Liver (tissue), 3 donors: ENCODE measurements at regions not wholly inside any gene's neighbourhood (a gene's known extent, or its start where the extent isn't known, plus 50 kb on each side); places are given as distances from the start of the nearest gene placed in this dataset.

Experiments
- ATF3 ChIP-seq: IDR thresholded peaks from 2 replicates; pipeline ENCODE4 v1.6.1; 2016; ENCODE audit warnings: antibody characterized with exemption
- GABPA ChIP-seq, 2 donors: IDR thresholded peaks in 1 of 2; conservative IDR thresholded peaks in 1 of 2; 2 replicates each; pipeline ENCODE4 v1.6.1; 2016; ENCODE audit warnings: antibody characterized with exemption in 2 of 2, mild to moderate bottlenecking in 1 of 2, moderate library complexity in 1 of 2
- HNF4A ChIP-seq, 2 donors: conservative IDR thresholded peaks; 2 replicates each; pipeline ENCODE4 v1.6.1; 2016; ENCODE audit warnings: antibody characterized with exemption in 2 of 2, mild to moderate bottlenecking in 2 of 2
- JUND ChIP-seq, 2 donors: IDR thresholded peaks; 2 replicates each; pipeline ENCODE4 v1.6.1; 2016; ENCODE audit warnings: antibody characterized with exemption in 2 of 2
- MAX ChIP-seq: IDR thresholded peaks from 2 replicates; pipeline ENCODE4 v1.6.1; 2016; ENCODE audit warnings: antibody characterized with exemption
- RAD21 ChIP-seq, 2 donors: IDR thresholded peaks; 2 replicates each; pipeline ENCODE4 v1.6.1; 2016; ENCODE audit warnings: antibody characterized with exemption in 2 of 2, mild to moderate bottlenecking in 2 of 2
- RXRA ChIP-seq, 2 donors: IDR thresholded peaks; 2 replicates each; pipeline ENCODE4 v1.6.1; 2017 to 2018; ENCODE audit warnings: antibody characterized with exemption in 2 of 2, mild to moderate bottlenecking in 1 of 2
- SP1 ChIP-seq: IDR thresholded peaks from 2 replicates; pipeline ENCODE4 v1.6.1; 2018; ENCODE audit warnings: antibody characterized with exemption, mild to moderate bottlenecking
- TAF1 ChIP-seq: conservative IDR thresholded peaks from 2 replicates; pipeline ENCODE4 v1.6.1; 2016; ENCODE audit warnings: antibody characterized with exemption, mild to moderate bottlenecking
- YY1 ChIP-seq: IDR thresholded peaks from 2 replicates; pipeline ENCODE4 v1.6.1; 2016; ENCODE audit warnings: antibody characterized with exemption, mild to moderate bottlenecking
- ZBTB33 ChIP-seq: IDR thresholded peaks from 2 replicates; pipeline ENCODE4 v1.6.1; 2016; ENCODE audit warnings: antibody characterized with exemption
- TF ChIP-seq, protein P1 (sequence below): fragments of 150-350 bp; IDR thresholded peaks from 2 replicates; pipeline ENCODE4 v1.5.1; 2017; ENCODE audit warnings: improper control_type of control experiment, low read depth, low read length; ENCODE audit not compliant: missing input control
- TF ChIP-seq, protein P2 (sequence below): IDR thresholded peaks from 2 replicates; pipeline ENCODE4 v1.6.1; 2016; ENCODE audit warnings: antibody characterized with exemption, mild to moderate bottlenecking
- donor health status: healthy.
- donor health status: healthy.

DNA sequence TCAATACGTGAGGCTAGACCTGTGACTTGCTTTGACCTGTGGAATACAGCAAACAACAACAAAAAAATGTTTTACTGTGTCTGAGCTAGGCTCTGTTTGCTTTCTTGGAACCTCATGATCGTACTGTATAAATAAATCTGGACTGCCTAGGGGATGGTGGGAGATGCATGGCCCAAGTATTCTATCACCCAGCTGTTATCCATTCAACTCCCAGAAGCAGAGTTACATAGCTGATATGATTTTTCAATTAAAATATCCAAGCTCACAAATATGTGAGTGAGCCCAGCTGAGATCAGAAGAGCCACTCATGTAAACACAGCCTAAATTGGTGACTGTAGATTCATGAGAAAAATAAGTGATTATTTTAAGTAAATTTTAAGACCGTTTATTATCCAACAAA, 154.1 kb upstream of the THUMPD2 start:
- TF ChIP-seq, protein P1, sequence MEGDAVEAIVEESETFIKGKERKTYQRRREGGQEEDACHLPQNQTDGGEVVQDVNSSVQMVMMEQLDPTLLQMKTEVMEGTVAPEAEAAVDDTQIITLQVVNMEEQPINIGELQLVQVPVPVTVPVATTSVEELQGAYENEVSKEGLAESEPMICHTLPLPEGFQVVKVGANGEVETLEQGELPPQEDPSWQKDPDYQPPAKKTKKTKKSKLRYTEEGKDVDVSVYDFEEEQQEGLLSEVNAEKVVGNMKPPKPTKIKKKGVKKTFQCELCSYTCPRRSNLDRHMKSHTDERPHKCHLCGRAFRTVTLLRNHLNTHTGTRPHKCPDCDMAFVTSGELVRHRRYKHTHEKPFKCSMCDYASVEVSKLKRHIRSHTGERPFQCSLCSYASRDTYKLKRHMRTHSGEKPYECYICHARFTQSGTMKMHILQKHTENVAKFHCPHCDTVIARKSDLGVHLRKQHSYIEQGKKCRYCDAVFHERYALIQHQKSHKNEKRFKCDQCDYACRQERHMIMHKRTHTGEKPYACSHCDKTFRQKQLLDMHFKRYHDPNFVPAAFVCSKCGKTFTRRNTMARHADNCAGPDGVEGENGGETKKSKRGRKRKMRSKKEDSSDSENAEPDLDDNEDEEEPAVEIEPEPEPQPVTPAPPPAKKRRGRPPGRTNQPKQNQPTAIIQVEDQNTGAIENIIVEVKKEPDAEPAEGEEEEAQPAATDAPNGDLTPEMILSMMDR, result no peak
- TF ChIP-seq MAX (no peak), TAF1 (no peak), RAD21 (IDR thresholded peaks at IDR 0.05) (no peak), JUND (IDR thresholded peaks at IDR 0.05) (no peak), GABPA (IDR thresholded peaks at IDR 0.05 in 1 of 2, conservative IDR thresholded peaks at IDR 0.05 in 1 of 2) (no peak), RXRA (IDR thresholded peaks at IDR 0.05) (no peak), ATF3 (no peak), YY1 (no peak), SP1 (no peak), ZBTB33 (no peak), HNF4A (conservative IDR thresholded peaks at IDR 0.05) (no peak)
- TF ChIP-seq, protein P2, sequence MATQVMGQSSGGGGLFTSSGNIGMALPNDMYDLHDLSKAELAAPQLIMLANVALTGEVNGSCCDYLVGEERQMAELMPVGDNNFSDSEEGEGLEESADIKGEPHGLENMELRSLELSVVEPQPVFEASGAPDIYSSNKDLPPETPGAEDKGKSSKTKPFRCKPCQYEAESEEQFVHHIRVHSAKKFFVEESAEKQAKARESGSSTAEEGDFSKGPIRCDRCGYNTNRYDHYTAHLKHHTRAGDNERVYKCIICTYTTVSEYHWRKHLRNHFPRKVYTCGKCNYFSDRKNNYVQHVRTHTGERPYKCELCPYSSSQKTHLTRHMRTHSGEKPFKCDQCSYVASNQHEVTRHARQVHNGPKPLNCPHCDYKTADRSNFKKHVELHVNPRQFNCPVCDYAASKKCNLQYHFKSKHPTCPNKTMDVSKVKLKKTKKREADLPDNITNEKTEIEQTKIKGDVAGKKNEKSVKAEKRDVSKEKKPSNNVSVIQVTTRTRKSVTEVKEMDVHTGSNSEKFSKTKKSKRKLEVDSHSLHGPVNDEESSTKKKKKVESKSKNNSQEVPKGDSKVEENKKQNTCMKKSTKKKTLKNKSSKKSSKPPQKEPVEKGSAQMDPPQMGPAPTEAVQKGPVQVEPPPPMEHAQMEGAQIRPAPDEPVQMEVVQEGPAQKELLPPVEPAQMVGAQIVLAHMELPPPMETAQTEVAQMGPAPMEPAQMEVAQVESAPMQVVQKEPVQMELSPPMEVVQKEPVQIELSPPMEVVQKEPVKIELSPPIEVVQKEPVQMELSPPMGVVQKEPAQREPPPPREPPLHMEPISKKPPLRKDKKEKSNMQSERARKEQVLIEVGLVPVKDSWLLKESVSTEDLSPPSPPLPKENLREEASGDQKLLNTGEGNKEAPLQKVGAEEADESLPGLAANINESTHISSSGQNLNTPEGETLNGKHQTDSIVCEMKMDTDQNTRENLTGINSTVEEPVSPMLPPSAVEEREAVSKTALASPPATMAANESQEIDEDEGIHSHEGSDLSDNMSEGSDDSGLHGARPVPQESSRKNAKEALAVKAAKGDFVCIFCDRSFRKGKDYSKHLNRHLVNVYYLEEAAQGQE, result no peak
